ENCODE measurements at regions not wholly inside any gene's neighbourhood (a gene's known extent, or its start where the extent isn't known, plus 50 kb on each side); places are given as distances from the start of the nearest gene placed in this dataset.

GRCh38 chr5:52543594-52543993 is 244.1 kb upstream of the ITGA1 start:
- Histone ChIP-seq H3K79me2 (ENCODE audit: control insufficient read depth, insufficient read depth, low read length, unreplicated experiment) (no peaks in the 10 kb centered on the region), H3K36me3 (ENCODE audit: insufficient read depth, low read length) (no peaks in the 10 kb centered on the region), H3K4me1 (ENCODE audit: control insufficient read depth, insufficient read depth, low read length, unreplicated experiment) (no peaks in the 10 kb centered on the region), H3K27me3 (ENCODE audit: insufficient read depth, low read length) (no peaks in the 10 kb centered on the region; the same call in 1 of the 2 replicates), H3K27ac (ENCODE audit: low read depth, low read length) (no peak overlapping the region), H2AFZ (ENCODE audit: low read length, unreplicated experiment) (no peak overlapping the region), H3K4me3 (ENCODE audit: low read depth, low read length) (no peak overlapping the region)

- Histone ChIP-seq H3K36me3 (ENCODE audit: insufficient read depth, low read length) (no peaks in the 10 kb centered on the region), H3K27ac (ENCODE audit: low read depth, low read length) (no peak overlapping the region), H3K79me2 (ENCODE audit: control insufficient read depth, insufficient read depth, low read length, unreplicated experiment) (no peaks in the 10 kb centered on the region), H3K4me1 (ENCODE audit: control insufficient read depth, insufficient read depth, low read length, unreplicated experiment) (no peaks in the 10 kb centered on the region), H3K27me3 (ENCODE audit: insufficient read depth, low read length) (no peaks in the 10 kb centered on the region; the same call in 1 of the 2 replicates), H3K4me3 (ENCODE audit: low read depth, low read length) (no peak overlapping the region), H2AFZ (ENCODE audit: low read length, unreplicated experiment) (no peak overlapping the region)
Measured at GRCh38 chr5:52544738-52545137, 243.0 kb upstream of the ITGA1 start.

- H3K4me1 ChIP-seq (ENCODE audit: control insufficient read depth, insufficient read depth, low read length, unreplicated experiment) = no peaks in the 10 kb centered on the region
- H2AFZ ChIP-seq (ENCODE audit: low read length, unreplicated experiment) = no peak overlapping the region
- H3K4me3 ChIP-seq (ENCODE audit: low read depth, low read length) = no peak overlapping the region
- no peaks in the 10 kb centered on the region for H3K79me2 ChIP-seq (ENCODE audit: control insufficient read depth, insufficient read depth, low read length, unreplicated experiment)
- no peak overlapping the region for H3K27ac ChIP-seq (ENCODE audit: low read depth, low read length)
- H3K27me3 ChIP-seq (ENCODE audit: insufficient read depth, low read length) = peaks cover 21% of the 10 kb centered on the region; the same call in 1 of the 2 replicates
- H3K36me3 ChIP-seq (ENCODE audit: insufficient read depth, low read length) = no peaks in the 10 kb centered on the region
Measured at GRCh38 chr5:52554293-52554692, 233.4 kb upstream of the ITGA1 start.

- H3K36me3 ChIP-seq (ENCODE audit: insufficient read depth, low read length) = no peaks in the 10 kb centered on the region
Measured at GRCh38 chr5:52560366-52560765, 227.3 kb upstream of the ITGA1 start.

GRCh38 chr5:52562473-52562872 is 225.2 kb upstream of the ITGA1 start:
- Histone ChIP-seq H2AFZ (ENCODE audit: low read length, unreplicated experiment) (no peak overlapping the region), H3K4me1 (ENCODE audit: control insufficient read depth, insufficient read depth, low read length, unreplicated experiment) (no peaks in the 10 kb centered on the region), H3K27me3 (ENCODE audit: insufficient read depth, low read length) (peaks cover 44% of the 10 kb centered on the region), H3K79me2 (ENCODE audit: control insufficient read depth, insufficient read depth, low read length, unreplicated experiment) (no peaks in the 10 kb centered on the region), H3K4me3 (ENCODE audit: low read depth, low read length) (no peak overlapping the region), H3K27ac (ENCODE audit: low read depth, low read length) (no peak overlapping the region), H3K36me3 (ENCODE audit: insufficient read depth, low read length) (no peaks in the 10 kb centered on the region)

More at GRCh38 chr5:52560366-52560765, 227.3 kb upstream of the ITGA1 start:
- Histone ChIP-seq H3K27ac (ENCODE audit: low read depth, low read length) (no peak overlapping the region), H2AFZ (ENCODE audit: low read length, unreplicated experiment) (no peak overlapping the region), H3K27me3 (ENCODE audit: insufficient read depth, low read length) (peaks cover 42% of the 10 kb centered on the region), H3K4me1 (ENCODE audit: control insufficient read depth, insufficient read depth, low read length, unreplicated experiment) (no peaks in the 10 kb centered on the region), H3K4me3 (ENCODE audit: low read depth, low read length) (no peak overlapping the region), H3K79me2 (ENCODE audit: control insufficient read depth, insufficient read depth, low read length, unreplicated experiment) (no peaks in the 10 kb centered on the region)

GRCh38 chr5:52564587-52564986 is 223.1 kb upstream of the ITGA1 start:
- Histone ChIP-seq H3K79me2 (ENCODE audit: control insufficient read depth, insufficient read depth, low read length, unreplicated experiment) (no peaks in the 10 kb centered on the region), H2AFZ (ENCODE audit: low read length, unreplicated experiment) (no peak overlapping the region), H3K27ac (ENCODE audit: low read depth, low read length) (no peak overlapping the region), H3K4me1 (ENCODE audit: control insufficient read depth, insufficient read depth, low read length, unreplicated experiment) (no peaks in the 10 kb centered on the region), H3K36me3 (ENCODE audit: insufficient read depth, low read length) (no peaks in the 10 kb centered on the region), H3K4me3 (ENCODE audit: low read depth, low read length) (no peak overlapping the region), H3K27me3 (ENCODE audit: insufficient read depth, low read length) (peaks cover 37% of the 10 kb centered on the region)

- Histone ChIP-seq H3K79me2 (ENCODE audit: control insufficient read depth, insufficient read depth, low read length, unreplicated experiment) (no peaks in the 10 kb centered on the region), H2AFZ (ENCODE audit: low read length, unreplicated experiment) (no peak overlapping the region), H3K4me3 (ENCODE audit: low read depth, low read length) (no peak overlapping the region), H3K36me3 (ENCODE audit: insufficient read depth, low read length) (no peaks in the 10 kb centered on the region), H3K27me3 (ENCODE audit: insufficient read depth, low read length) (peaks cover 29% of the 10 kb centered on the region), H3K27ac (ENCODE audit: low read depth, low read length) (no peak overlapping the region), H3K4me1 (ENCODE audit: control insufficient read depth, insufficient read depth, low read length, unreplicated experiment) (no peaks in the 10 kb centered on the region)
Measured at GRCh38 chr5:52577546-52577945, 210.2 kb upstream of the ITGA1 start.

GRCh38 chr5:52579391-52579790 is 208.3 kb upstream of the ITGA1 start:
- Histone ChIP-seq H2AFZ (ENCODE audit: low read length, unreplicated experiment) (no peak overlapping the region), H3K36me3 (ENCODE audit: insufficient read depth, low read length) (no peaks in the 10 kb centered on the region), H3K27me3 (ENCODE audit: insufficient read depth, low read length) (peaks cover 14% of the 10 kb centered on the region), H3K4me1 (ENCODE audit: control insufficient read depth, insufficient read depth, low read length, unreplicated experiment) (no peaks in the 10 kb centered on the region), H3K27ac (ENCODE audit: low read depth, low read length) (no peak overlapping the region), H3K79me2 (ENCODE audit: control insufficient read depth, insufficient read depth, low read length, unreplicated experiment) (no peaks in the 10 kb centered on the region), H3K4me3 (ENCODE audit: low read depth, low read length) (no peak overlapping the region)

GRCh38 chr5:52580921-52581320 is 206.8 kb upstream of the ITGA1 start:
- H3K4me1 ChIP-seq (ENCODE audit: control insufficient read depth, insufficient read depth, low read length, unreplicated experiment) = no peaks in the 10 kb centered on the region
- H3K4me3 ChIP-seq (ENCODE audit: low read depth, low read length) = no peak overlapping the region
- no peaks in the 10 kb centered on the region for H3K79me2 ChIP-seq (ENCODE audit: control insufficient read depth, insufficient read depth, low read length, unreplicated experiment)
- H3K36me3 ChIP-seq (ENCODE audit: insufficient read depth, low read length) = no peaks in the 10 kb centered on the region
- H3K27me3 ChIP-seq (ENCODE audit: insufficient read depth, low read length) = peaks cover 9% of the 10 kb centered on the region
- no peak overlapping the region for H3K27ac ChIP-seq (ENCODE audit: low read depth, low read length)
- no peak overlapping the region for H2AFZ ChIP-seq (ENCODE audit: low read length, unreplicated experiment)

GRCh38 chr5:52582313-52582712 is 205.4 kb upstream of the ITGA1 start:
- Histone ChIP-seq H3K36me3 (ENCODE audit: insufficient read depth, low read length) (no peaks in the 10 kb centered on the region), H3K27ac (ENCODE audit: low read depth, low read length) (no peak overlapping the region), H3K4me1 (ENCODE audit: control insufficient read depth, insufficient read depth, low read length, unreplicated experiment) (no peaks in the 10 kb centered on the region), H3K27me3 (ENCODE audit: insufficient read depth, low read length) (peaks cover 5% of the 10 kb centered on the region), H2AFZ (ENCODE audit: low read length, unreplicated experiment) (no peak overlapping the region), H3K79me2 (ENCODE audit: control insufficient read depth, insufficient read depth, low read length, unreplicated experiment) (no peaks in the 10 kb centered on the region), H3K4me3 (ENCODE audit: low read depth, low read length) (no peak overlapping the region)

- no peak overlapping the region for H3K27ac ChIP-seq (ENCODE audit: low read depth, low read length)
- H3K79me2 ChIP-seq (ENCODE audit: control insufficient read depth, insufficient read depth, low read length, unreplicated experiment) = no peaks in the 10 kb centered on the region
- no peaks in the 10 kb centered on the region for H3K36me3 ChIP-seq (ENCODE audit: insufficient read depth, low read length)
- H2AFZ ChIP-seq (ENCODE audit: low read length, unreplicated experiment) = no peak overlapping the region
- peaks cover 28% of the 10 kb centered on the region for H3K27me3 ChIP-seq (ENCODE audit: insufficient read depth, low read length)
- H3K4me3 ChIP-seq (ENCODE audit: low read depth, low read length) = no peak overlapping the region
- H3K4me1 ChIP-seq (ENCODE audit: control insufficient read depth, insufficient read depth, low read length, unreplicated experiment) = no peaks in the 10 kb centered on the region
Measured at GRCh38 chr5:52587131-52587530, 200.6 kb upstream of the ITGA1 start.

Data from ACC112 (cell line).